CD1c-positive myeloid dendritic cell (primary cell): ENCODE measurements at regions not wholly inside any gene's neighbourhood (a gene's known extent, or its start where the extent isn't known, plus 50 kb on each side); places are given as distances from the start of the nearest gene placed in this dataset.

Experiments used
- DNase-seq: peaks from one replicate; pipeline ENCODE4 v3.0.0-alpha.2; 2016; ENCODE audit errors: extremely low spot score

GRCh38 chr5:6806668-6807067 lies 93.4 kb downstream of the TENT4A start:
- DNase-seq: no peak

DNA sequence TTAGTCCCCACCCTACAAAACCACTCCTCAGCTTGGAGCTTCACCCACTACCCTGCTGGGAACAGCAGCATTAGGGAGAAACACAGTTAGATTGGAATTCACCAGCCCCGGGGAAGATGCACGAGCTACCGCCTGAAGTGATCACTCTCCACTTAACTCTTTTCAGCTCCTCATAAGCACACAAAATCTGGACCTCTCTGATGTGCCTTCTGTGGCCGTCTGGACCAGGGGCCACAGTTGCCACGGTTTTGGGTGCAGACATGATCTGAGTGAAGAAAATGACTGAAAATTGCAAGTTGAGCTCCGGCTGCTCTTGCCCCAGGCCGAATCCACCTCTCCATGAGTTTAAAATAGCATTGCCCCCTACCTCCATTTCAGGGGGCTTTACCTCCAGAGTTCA lies 95.2 kb downstream of the TENT4A start:
- DNase-seq: no peak

DNA sequence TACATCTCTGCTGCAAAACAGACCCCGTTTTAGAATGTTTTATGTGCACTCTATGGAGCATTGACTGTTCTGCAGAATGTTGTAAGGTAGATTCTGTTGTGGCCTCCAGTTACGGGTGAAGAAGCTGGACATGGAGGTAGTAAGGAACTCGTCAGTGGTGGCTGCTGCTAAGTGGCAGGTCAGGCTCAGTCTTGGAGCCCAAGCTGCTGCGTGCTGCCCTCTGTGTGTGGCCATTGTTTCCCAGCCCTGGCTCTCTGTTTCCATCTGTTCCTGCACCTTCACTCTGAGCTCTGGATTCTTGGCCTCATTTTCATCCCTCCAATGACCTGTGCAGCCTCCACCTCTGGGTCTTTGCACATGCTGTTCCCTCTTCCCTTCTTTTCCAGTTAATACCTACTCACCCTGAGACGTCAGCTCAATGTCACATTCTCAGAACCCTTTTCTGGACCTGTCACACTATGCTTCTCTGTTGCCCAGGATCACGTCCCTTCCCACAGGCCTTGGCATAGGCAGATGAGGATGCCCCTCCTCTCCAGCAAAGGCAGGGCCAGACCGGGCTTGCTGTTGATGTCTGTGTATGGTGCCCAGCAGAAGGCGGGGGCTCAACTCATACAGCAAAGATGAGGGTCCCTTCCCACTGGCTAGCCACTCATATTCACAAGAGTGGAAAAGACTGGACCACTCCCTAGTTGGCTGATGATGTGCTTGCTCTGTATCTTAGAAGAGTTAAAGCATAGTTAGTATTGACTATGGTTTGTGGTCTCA lies 97.6 kb downstream of the TENT4A start:
- no peak for DNase-seq

- no peak for DNase-seq
Measured at GRCh38 chr5:6812091-6812490, 98.9 kb downstream of the TENT4A start.

- DNase-seq: no peak
Measured at GRCh38 chr5:6812800-6813731, 99.8 kb downstream of the TENT4A start.

GRCh38 chr5:6814816-6815215 lies 101.6 kb downstream of the TENT4A start:
- DNase-seq: no peak

DNA sequence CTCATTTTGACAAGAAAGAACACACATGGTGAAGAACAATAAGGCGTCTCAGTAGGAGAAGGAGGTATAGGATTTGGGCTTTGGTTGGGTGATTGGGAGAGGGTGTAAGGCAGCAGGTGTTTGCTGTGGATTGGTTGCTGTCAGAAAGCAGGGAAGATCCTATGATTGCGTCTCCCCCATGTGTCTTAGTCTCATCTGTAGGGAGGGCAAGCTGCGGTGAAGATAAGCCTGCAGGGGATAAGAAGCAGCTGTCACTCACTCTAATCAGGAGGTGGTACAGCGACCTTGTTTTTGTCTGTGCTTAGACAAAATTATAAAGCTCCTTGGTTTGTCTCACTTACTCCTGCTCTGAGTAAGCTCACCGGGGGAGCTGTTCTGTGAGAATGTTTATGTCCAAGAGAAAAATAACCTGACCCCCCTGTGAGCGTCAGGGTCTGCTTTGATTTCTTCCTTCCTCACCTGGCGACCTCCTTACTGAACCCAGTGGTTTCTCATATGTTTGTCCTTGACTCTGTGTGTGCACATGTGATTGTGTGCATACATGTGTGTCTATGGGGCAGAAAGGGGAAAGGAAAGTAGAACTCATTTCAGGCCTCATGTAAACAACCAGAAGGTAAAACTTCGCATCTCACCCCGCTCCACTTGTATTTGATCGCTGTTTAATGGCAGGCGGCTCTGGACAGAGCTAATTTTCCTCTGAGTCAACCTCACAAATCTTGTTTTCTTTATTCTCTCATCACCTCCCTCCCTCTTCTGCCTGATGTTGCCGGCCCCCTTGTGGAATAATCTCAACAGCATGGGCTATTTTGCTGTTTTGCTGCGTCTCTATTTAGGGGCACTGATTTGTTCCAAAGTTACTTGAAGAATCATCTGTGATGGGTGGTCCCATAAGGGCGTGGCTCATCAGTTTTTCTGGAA lies 105.6 kb downstream of the TENT4A start:
- DNase-seq: no peak

- no peak for DNase-seq
Measured at GRCh38 chr5:6819521-6819920, 106.3 kb downstream of the TENT4A start.

- DNase-seq: peak; percentile 53
Measured at GRCh38 chr5:6820851-6821479, 107.7 kb downstream of the TENT4A start.

DNA sequence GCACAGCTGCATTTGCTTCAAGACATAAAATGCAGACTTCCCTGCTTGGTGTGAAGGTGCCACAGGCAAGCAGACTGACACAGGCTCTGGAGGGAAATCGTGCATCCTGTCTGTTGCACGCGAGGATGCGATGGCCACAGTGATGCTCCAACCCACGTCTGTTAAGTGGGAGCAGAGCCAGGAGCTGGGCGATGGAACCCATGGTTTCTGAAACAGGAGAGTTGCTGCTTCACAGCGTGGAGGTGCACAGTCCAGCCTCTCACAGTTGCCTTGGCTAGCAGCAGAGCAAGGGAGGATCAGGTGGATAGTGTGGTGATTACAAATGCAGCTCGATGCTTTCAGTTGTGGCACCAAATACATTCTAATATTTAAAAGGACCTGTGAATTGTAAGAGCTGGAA lies 108.8 kb downstream of the TENT4A start:
- no peak for DNase-seq

- DNase-seq: no peak
Measured at GRCh38 chr5:6822556-6823343, 109.5 kb downstream of the TENT4A start.

GRCh38 chr5:6823996-6824395 lies 110.8 kb downstream of the TENT4A start:
- DNase-seq: no peak

- no peak for DNase-seq
Measured at GRCh38 chr5:6825678-6826244, 112.5 kb downstream of the TENT4A start.

DNA sequence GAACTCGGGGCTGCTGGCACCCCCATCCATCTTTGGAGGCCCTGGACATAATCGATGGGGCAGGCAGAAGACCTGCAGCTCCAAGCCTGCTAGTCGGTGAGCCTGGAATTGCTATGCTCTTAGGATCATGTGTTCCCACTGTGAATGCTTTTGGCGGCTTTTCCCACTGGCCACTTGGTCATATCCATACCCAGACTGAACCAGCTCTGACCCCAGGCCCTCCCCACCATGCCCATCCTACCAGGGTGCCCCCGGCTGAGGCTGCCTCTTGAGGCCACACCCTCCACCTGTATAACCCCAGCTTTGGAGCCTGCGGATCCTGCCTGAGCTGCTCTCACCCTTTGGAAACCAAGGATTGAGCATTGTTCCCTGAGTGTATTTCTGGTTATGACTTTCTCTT lies 113.5 kb downstream of the TENT4A start:
- no peak for DNase-seq

DNA sequence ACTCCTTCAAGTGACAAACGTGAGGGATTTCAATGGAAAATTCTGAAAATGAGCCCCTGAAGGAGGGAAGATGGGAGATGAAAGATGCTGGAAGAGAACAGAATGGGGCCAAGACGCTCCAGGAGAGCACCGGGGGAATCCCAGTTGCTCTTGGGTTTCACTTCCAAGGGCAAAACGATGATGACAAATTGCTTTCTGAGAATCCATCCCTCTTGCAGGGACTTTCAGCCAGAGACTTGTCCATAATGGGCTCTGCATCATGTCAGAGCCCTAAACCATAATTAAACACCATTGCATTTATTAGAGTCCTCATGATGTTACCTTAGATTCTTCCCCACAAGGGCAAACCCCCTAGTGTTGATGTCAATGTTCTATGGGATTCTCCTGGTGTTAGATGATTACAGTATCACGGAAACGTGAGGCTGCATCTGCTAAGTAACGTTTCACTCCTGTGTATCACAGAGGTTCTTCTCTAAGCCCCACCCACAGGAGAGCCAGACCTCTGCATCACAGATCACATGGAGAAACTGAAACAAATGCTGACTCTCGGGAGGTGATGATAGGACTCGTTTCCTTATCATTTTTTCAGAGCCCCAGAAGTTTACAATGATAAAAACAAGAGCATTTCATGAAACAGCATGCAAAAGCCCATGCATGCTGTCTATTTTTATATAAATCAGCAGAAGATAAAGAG lies 114.4 kb downstream of the TENT4A start:
- peak; percentile 54 for DNase-seq

- peak; percentile 40 for DNase-seq
Measured at GRCh38 chr5:6829150-6829784, 116.0 kb downstream of the TENT4A start.

DNA sequence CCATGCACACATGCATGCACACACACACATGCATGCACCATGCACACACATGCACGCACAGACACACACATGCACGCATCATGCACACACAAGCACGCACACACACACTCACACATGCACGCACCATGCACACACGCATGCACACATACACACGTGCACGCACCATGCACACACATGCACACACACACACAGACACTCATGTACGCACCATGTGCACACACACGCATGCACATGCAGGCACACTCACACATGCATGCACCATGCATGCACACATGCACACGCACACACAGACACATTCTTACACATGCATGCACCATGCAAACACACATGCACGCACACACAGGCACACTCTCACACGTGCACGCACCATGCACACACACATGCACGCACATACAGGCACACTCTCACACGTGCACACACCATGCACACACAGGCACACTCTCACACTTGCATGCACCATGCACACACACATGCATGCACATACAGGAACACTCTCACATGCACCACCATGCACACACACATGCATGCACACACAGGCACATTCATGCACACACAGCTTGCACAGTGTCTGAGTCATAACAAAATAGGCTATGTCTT lies 117.5 kb downstream of the TENT4A start:
- no peak for DNase-seq
